GM12878 (cell line): ENCODE measurements at regions not wholly inside any gene's neighbourhood (a gene's known extent, or its start where the extent isn't known, plus 50 kb on each side); places are given as distances from the start of the nearest gene placed in this dataset.

Experiments
- ATAC-seq: fragments of 200-7000 bp; cut with Tn5 transposase; 3 replicates; pipeline ENCODE4 v1.9.1; 2020; ENCODE audit warnings: mild to moderate bottlenecking, moderate library complexity
- BruUV-seq: library from RNA; stranded (reverse); fragments of 400-500 nt; replicated peaks from 2 replicates; lab custom pipeline; 2021; lab: Mats Ljungman, UMichigan
- CTCF ChIA-PET: fragments of 300-600 bp; sonication (Branson Sonifier 250); formaldehyde crosslinking; extraction: SDS; loops from one replicate; lab custom pipeline; 2021; ENCODE audit warnings: inconsistent platforms; lab: Yijun Ruan, JAX
- POLR2A ChIA-PET: fragments of 350-600 bp; formaldehyde crosslinking; extraction: SDS; loops from one replicate; lab custom pipeline; 2021; ENCODE audit warnings: inconsistent platforms; lab: Charles Lee
- RAD21 ChIA-PET: fragments of 300-600 bp; sonication (Branson Sonifier 250); formaldehyde crosslinking; loops from one replicate; lab custom pipeline; 2023; ENCODE audit warnings: antibody characterized with exemption; ENCODE audit not compliant: unreplicated experiment; lab: Charles Lee
- SMC1A ChIA-PET: fragments of 300-600 bp; sonication (Branson Sonifier 250); formaldehyde crosslinking; loops from one replicate; lab custom pipeline; 2023; ENCODE audit not compliant: unreplicated experiment, uncharacterized antibody; lab: Charles Lee
- DNase-seq: peaks from one replicate; pipeline ENCODE4 v3.0.0-alpha.2; 2011; ENCODE audit warnings: low read depth, low spot score
- FAIRE-seq: peaks from 3 replicates; lab custom pipeline; 2011; peaks lifted over from hg19 to GRCh38; lab: Jason Lieb, UNC
- H2AFZ ChIP-seq: 2 replicates; pipeline ENCODE4 v1.6.0; 2011; ENCODE audit warnings: low read depth, low read length, control low read depth; ENCODE audit not compliant: control insufficient read depth
- H3K27ac ChIP-seq: 2 replicates; pipeline ENCODE4 v1.5.1; 2011; ENCODE audit warnings: control low read depth; ENCODE audit not compliant: control insufficient read depth, insufficient read depth
- H3K27me3 ChIP-seq, 2 experiments: replicated peaks in 1 of 2; 2 replicates each; pipeline versions ENCODE4 v1.6.0 to v1.6.1; 2011; ENCODE audit warnings: low read length in 1 of 2; ENCODE audit not compliant: control insufficient read depth in 2 of 2, insufficient read depth in 2 of 2
- H3K36me3 ChIP-seq, 2 experiments: 2 replicates each; pipeline ENCODE4 v1.5.1; 2011; ENCODE audit warnings: low read length in 1 of 2; ENCODE audit not compliant: control insufficient read depth in 2 of 2, insufficient read depth in 2 of 2
- H3K4me1 ChIP-seq: 2 replicates; pipeline ENCODE4 v1.6.1; 2011; ENCODE audit warnings: mild to moderate bottlenecking, low read length, moderate library complexity, mixed read lengths; ENCODE audit not compliant: control insufficient read depth, insufficient read depth
- H3K4me2 ChIP-seq: 2 replicates; pipeline ENCODE4 v1.6.0; 2011; ENCODE audit warnings: control low read depth; ENCODE audit not compliant: control insufficient read depth, insufficient read depth
- H3K4me3 ChIP-seq: fragments of 200-600 bp; sonication (generic); 2 replicates; pipeline ENCODE4 v1.5.1; 2016
- H3K79me2 ChIP-seq: 2 replicates; pipeline ENCODE4 v1.6.0; 2011; ENCODE audit warnings: low read length; ENCODE audit not compliant: control insufficient read depth, insufficient read depth
- H3K9ac ChIP-seq: 2 replicates; pipeline ENCODE4 v1.8.0; 2011; ENCODE audit warnings: low read length, control low read depth, mixed read lengths; ENCODE audit not compliant: control insufficient read depth, insufficient read depth
- H3K9me3 ChIP-seq: replicated peaks from 3 replicates; pipeline ENCODE4 v1.5.1; 2011; ENCODE audit warnings: mild to moderate bottlenecking, low read length; ENCODE audit not compliant: control insufficient read depth, insufficient read depth
- H4K20me1 ChIP-seq: 2 replicates; pipeline ENCODE4 v1.6.0; 2011; ENCODE audit not compliant: control insufficient read depth, insufficient read depth
- BHLHE40 ChIP-seq, 2 experiments: fragments of 450-650 bp in 1 of 2; IDR thresholded peaks; 2 replicates each; pipeline ENCODE4 v1.6.1; 2011 to 2017; ENCODE audit warnings: low read depth in 2 of 2, borderline replicate concordance in 1 of 2, improper control_type of control experiment in 1 of 2, low read length in 1 of 2, mild to moderate bottlenecking in 1 of 2
- RB1 ChIP-seq: fragments of 450-650 bp; formaldehyde crosslinking; IDR thresholded peaks from 2 replicates; pipeline ENCODE4 v1.6.1; 2017; ENCODE audit warnings: mild to moderate bottlenecking, borderline replicate concordance
- WRNIP1 ChIP-seq: IDR thresholded peaks from 2 replicates; pipeline ENCODE4 v1.6.1; 2011; ENCODE audit warnings: low read depth, low read length, improper control_type of control experiment, borderline replicate concordance
- ZNF217 ChIP-seq: fragments of 450-650 bp; IDR thresholded peaks from 2 replicates; pipeline ENCODE4 v1.6.1; 2017; ENCODE audit warnings: antibody characterized with exemption, mild to moderate bottlenecking
- WGBS: methylation state at CpG from one replicate; pipeline ENCODE4 v1.1.6; 2016; ENCODE audit warnings: low lambda C conversion rate; ENCODE audit not compliant: insufficient replicate concordance, insufficient coverage; ENCODE audit errors: missing lambda C conversion rate; 5-methylcytosine and 5-hydroxymethylcytosine counted together
- in situ Hi-C: fragments of 300-500 bp; cut with MboI; formaldehyde crosslinking; loops from 9 replicates; pipeline ENCODE4 v1.14.3; 2018; ENCODE audit warnings: mixed read lengths
- intact Hi-C: fragments of 100-400 bp; cut with micrococcal nuclease; formaldehyde crosslinking; loops from one replicate; pipeline ENCODE4 v1.14.2; 2022; ENCODE audit not compliant: unreplicated experiment
- TF ChIP-seq, protein P1 (sequence below): IDR thresholded peaks from 2 replicates; pipeline ENCODE4 v1.6.1; 2012; ENCODE audit warnings: low read depth, low read length, improper control_type of control experiment
- TF ChIP-seq, protein P2 (sequence below): IDR thresholded peaks from 2 replicates; pipeline ENCODE4 v1.6.1; 2011; ENCODE audit warnings: borderline replicate concordance, low read depth, mild to moderate bottlenecking, moderate library complexity, mixed read lengths, low read length; ENCODE audit not compliant: insufficient read depth; ENCODE audit errors: extremely low read length

DNA sequence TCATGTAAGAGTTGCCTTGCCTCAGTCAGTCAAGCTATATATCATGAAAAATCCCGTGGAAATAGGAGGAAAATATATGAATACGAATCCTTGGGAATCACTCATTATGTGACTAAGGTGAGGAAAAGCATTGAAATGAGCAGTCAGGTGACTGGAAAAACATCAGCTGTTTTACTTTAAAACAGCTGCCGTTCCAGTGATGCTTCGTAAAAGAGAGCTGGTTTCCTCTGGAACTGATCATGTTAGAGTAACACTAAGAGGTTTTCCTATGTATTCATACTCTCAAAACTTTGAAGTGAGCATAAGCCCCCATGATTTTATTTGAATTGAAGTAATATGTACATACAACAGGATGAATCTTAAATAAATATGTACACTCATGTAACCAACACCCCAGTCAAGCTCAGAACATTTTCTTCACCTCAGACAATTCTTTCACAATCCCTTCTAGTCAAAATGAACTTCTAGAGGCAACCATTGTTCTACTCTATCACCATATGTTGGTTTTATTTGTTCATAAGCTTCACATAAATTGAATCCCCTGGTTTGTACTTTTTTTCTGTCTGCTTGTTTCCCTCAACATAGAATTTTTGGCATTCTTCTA, 107.7 kb downstream of the SLC25A46 start:
- RAD21 ChIA-PET, result interaction anchor here (0.6 kb wide), 1 partner anchor 309 kb away, joined by 3 read pairs; no protein-coding TSS in a partner anchor
- H2AFZ ChIP-seq, result no peak overlapping the region
- H3K27ac ChIP-seq, result no peak overlapping the region
- no peaks in the 10 kb centered on the region for H4K20me1 ChIP-seq
- CTCF ChIA-PET, result no interaction called here
- no TSS peak for BruUV-seq
- H3K9me3 ChIP-seq, result no peaks in the 10 kb centered on the region
- WGBS, result 52% methylated on average over 4 of the region's 4 CpGs
- TF ChIP-seq BHLHE40 (IDR thresholded peaks at IDR 0.05; ENCODE audit: borderline replicate concordance in 1 of 2, low read depth in 2 of 2, low read length in 1 of 2), result no peak
- TF ChIP-seq RB1, result no peak
- no peak for TF ChIP-seq ZNF217
- TF ChIP-seq, protein P1, sequence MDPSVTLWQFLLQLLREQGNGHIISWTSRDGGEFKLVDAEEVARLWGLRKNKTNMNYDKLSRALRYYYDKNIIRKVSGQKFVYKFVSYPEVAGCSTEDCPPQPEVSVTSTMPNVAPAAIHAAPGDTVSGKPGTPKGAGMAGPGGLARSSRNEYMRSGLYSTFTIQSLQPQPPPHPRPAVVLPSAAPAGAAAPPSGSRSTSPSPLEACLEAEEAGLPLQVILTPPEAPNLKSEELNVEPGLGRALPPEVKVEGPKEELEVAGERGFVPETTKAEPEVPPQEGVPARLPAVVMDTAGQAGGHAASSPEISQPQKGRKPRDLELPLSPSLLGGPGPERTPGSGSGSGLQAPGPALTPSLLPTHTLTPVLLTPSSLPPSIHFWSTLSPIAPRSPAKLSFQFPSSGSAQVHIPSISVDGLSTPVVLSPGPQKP, result no peak
- TF ChIP-seq, protein P2, sequence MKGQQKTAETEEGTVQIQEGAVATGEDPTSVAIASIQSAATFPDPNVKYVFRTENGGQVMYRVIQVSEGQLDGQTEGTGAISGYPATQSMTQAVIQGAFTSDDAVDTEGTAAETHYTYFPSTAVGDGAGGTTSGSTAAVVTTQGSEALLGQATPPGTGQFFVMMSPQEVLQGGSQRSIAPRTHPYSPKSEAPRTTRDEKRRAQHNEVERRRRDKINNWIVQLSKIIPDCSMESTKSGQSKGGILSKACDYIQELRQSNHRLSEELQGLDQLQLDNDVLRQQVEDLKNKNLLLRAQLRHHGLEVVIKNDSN, result no peak
- TF ChIP-seq WRNIP1, result no peak
- H3K36me3 ChIP-seq, result no peaks in the 10 kb centered on the region
- intact Hi-C loops, result no loop called here
- POLR2A ChIA-PET, result no interaction called here
- FAIRE-seq, result no peak
- no peak for DNase-seq
- H3K27me3 ChIP-seq, result no peaks in the 10 kb centered on the region
- H3K79me2 ChIP-seq, result no peaks in the 10 kb centered on the region
- no peak for ATAC-seq
- SMC1A ChIA-PET, result no interaction called here
- H3K4me3 ChIP-seq, result no peak overlapping the region
- peaks cover 2% of the 10 kb centered on the region; the same call in 1 of the 2 replicates for H3K4me1 ChIP-seq
- in situ Hi-C loops, result no loop called here
- H3K9ac ChIP-seq, result no peak overlapping the region
- no peak overlapping the region for H3K4me2 ChIP-seq
